CD4-positive, alpha-beta T cell (primary cell): ENCODE measurements at regions not wholly inside any gene's neighbourhood (a gene's known extent, or its start where the extent isn't known, plus 50 kb on each side); places are given as distances from the start of the nearest gene placed in this dataset.

Source experiments
- ATAC-seq: fragments of 200-7000 bp; cut with Tn5 transposase; one replicate; pipeline ENCODE4 v1.10.0; 2022; ENCODE audit warnings: mild to moderate bottlenecking; ENCODE audit not compliant: poor library complexity
- CTCF ChIA-PET: fragments of 350-600 bp; sonication (Branson Sonifier 250); formaldehyde crosslinking; loops from one replicate; lab custom pipeline; 2021; ENCODE audit warnings: antibody characterized with exemption, inconsistent platforms; lab: Charles Lee
- POLR2A ChIA-PET: fragments of 350-600 bp; sonication (Branson Sonifier 250); formaldehyde crosslinking; loops from one replicate; lab custom pipeline; 2021; ENCODE audit warnings: antibody characterized with exemption, inconsistent platforms; lab: Charles Lee
- DNase-seq, 14 experiments: peaks; one replicate each; pipeline ENCODE4 v3.0.0-alpha.2; 2013 to 2020; ENCODE audit warnings: mixed read lengths in 2 of 14
- H3K27ac ChIP-seq, 2 donors: one replicate each; pipeline versions ENCODE4 v1.5.1 to v1.7.0; 2013; ENCODE audit warnings: low read length in 2 of 2, low read depth in 1 of 2, mild to moderate bottlenecking in 1 of 2
- H3K27me3 ChIP-seq, 2 experiments: 1 replicate in 1 of 2; 2 replicates in 1 of 2; pipeline versions ENCODE4 v1.6.1 to v1.7.0; 2013; ENCODE audit warnings: low read length in 2 of 2, control low read depth in 1 of 2, mild to moderate bottlenecking in 1 of 2, moderate library complexity in 1 of 2; ENCODE audit not compliant: insufficient read depth in 2 of 2, control insufficient read depth in 1 of 2
- H3K36me3 ChIP-seq: one replicate; pipeline ENCODE4 v1.6.1; 2013; ENCODE audit warnings: low read length, control low read depth; ENCODE audit not compliant: insufficient read depth
- H3K4me1 ChIP-seq: one replicate; pipeline ENCODE4 v1.6.1; 2013; ENCODE audit warnings: low read length, control low read depth; ENCODE audit not compliant: insufficient read depth
- H3K4me3 ChIP-seq: one replicate; pipeline ENCODE4 v1.5.1; 2013; ENCODE audit warnings: mild to moderate bottlenecking, low read length, moderate library complexity
- H3K9me3 ChIP-seq, 2 experiments: 1 replicate in 1 of 2; 2 replicates in 1 of 2; pipeline versions ENCODE4 v1.6.1 to v1.7.0; 2013; ENCODE audit warnings: low read length in 2 of 2, mild to moderate bottlenecking in 2 of 2, control low read depth in 1 of 2, moderate library complexity in 1 of 2; ENCODE audit not compliant: control insufficient read depth in 1 of 2, insufficient read depth in 1 of 2
- H3K27ac Mint-ChIP-seq: one replicate; pipeline ENCODE4 v1.8.0; 2020; ENCODE audit warnings: mixed read lengths
- H3K27me3 Mint-ChIP-seq: one replicate; pipeline ENCODE4 v1.8.0; 2021; ENCODE audit warnings: mixed read lengths
- H3K36me3 Mint-ChIP-seq: one replicate; pipeline ENCODE4 v1.8.0; 2021; ENCODE audit warnings: low read depth, mixed read lengths
- H3K4me1 Mint-ChIP-seq: one replicate; pipeline ENCODE4 v1.8.0; 2021; ENCODE audit warnings: low read depth, mixed read lengths
- H3K4me3 Mint-ChIP-seq: one replicate; pipeline ENCODE4 v1.8.0; 2020; ENCODE audit warnings: mild to moderate bottlenecking, mixed read lengths
- H3K9me3 Mint-ChIP-seq: one replicate; pipeline ENCODE4 v1.8.0; 2020; ENCODE audit warnings: mixed read lengths
- intact Hi-C, 2 experiments: fragments of 100-400 bp; cut with DNase I in 1 of 2; cut with micrococcal nuclease in 1 of 2; formaldehyde crosslinking; loops; one replicate each; pipeline versions ENCODE4 v1.15.1 to v1.9.0; 2023 to 2025; cut with DNase I, micrococcal nuclease
- TF ChIP-seq, protein P1 (sequence below): fragments of 200-600 bp; IDR thresholded peaks from one replicate; pipeline ENCODE4 v1.8.0; 2022; ENCODE audit warnings: antibody characterized with exemption, mild to moderate bottlenecking

DNA sequence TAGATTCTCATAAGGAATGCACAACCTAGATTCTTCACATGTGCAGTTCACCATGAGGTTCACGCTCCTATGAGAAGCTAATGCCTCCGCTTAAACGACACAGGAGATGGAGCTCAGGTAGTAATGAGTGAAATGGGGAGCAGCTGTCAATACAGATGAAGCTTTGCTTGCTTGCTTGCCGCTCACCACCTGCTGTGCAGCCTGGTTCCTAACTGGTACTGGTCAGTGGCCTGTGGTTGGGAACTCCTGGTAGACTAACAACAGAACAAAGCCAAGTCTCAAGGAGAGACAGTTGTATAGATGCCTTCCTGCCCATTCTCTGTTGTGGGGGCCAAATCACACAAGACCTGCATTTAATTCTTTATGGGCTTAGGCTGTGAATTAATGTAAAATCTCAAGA lies 449.2 kb upstream of the TNP1 start:
- H3K36me3 Mint-ChIP-seq, result no peaks in the 10 kb centered on the region
- Histone ChIP-seq H3K36me3 (no peaks in the 10 kb centered on the region), H3K27me3 (no peaks in the 10 kb centered on the region), H3K4me1 (no peaks in the 10 kb centered on the region), H3K4me3 (no peak overlapping the region), H3K27ac (no peak overlapping the region), H3K9me3 (no peaks in the 10 kb centered on the region)
- H3K27me3 Mint-ChIP-seq, result no peaks in the 10 kb centered on the region
- H3K27ac Mint-ChIP-seq, result no peak overlapping the region
- DNase-seq, result no peak
- no peaks in the 10 kb centered on the region for H3K4me1 Mint-ChIP-seq
- no peak overlapping the region for H3K4me3 Mint-ChIP-seq
- intact Hi-C loops, result no loop called here
- ChIA-PET CTCF (no interaction called here), POLR2A (no interaction called here)
- TF ChIP-seq, protein P1, sequence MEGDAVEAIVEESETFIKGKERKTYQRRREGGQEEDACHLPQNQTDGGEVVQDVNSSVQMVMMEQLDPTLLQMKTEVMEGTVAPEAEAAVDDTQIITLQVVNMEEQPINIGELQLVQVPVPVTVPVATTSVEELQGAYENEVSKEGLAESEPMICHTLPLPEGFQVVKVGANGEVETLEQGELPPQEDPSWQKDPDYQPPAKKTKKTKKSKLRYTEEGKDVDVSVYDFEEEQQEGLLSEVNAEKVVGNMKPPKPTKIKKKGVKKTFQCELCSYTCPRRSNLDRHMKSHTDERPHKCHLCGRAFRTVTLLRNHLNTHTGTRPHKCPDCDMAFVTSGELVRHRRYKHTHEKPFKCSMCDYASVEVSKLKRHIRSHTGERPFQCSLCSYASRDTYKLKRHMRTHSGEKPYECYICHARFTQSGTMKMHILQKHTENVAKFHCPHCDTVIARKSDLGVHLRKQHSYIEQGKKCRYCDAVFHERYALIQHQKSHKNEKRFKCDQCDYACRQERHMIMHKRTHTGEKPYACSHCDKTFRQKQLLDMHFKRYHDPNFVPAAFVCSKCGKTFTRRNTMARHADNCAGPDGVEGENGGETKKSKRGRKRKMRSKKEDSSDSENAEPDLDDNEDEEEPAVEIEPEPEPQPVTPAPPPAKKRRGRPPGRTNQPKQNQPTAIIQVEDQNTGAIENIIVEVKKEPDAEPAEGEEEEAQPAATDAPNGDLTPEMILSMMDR, result no peak
- H3K9me3 Mint-ChIP-seq, result no peaks in the 10 kb centered on the region
- ATAC-seq, result no peak

DNA sequence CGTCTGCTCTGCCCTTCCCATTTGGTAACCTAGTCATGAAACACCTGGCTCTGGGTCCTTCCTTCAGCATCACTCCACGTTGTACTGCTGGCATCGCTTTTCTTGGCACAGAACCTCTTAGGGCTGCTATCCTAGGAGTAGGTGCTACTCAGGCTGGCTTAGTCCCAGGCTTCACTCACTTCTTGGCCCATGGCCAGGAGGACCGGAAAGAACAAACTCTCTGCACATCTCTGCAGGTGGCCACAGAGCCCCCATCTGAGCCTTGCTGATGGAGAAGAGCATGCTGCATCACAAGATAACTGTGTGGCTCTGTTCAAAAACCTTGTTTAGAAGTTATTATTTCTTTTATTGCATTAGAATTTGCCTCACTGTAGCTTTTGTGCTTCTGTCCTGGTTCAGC lies 447.2 kb upstream of the TNP1 start:
- POLR2A ChIA-PET, result no interaction called here
- TF ChIP-seq, protein P1, result no peak
- Histone ChIP-seq H3K4me1 (no peaks in the 10 kb centered on the region), H3K36me3 (no peaks in the 10 kb centered on the region), H3K4me3 (no peak overlapping the region), H3K27ac (no peak overlapping the region), H3K9me3 (no peaks in the 10 kb centered on the region), H3K27me3 (no peaks in the 10 kb centered on the region)
- DNase-seq (no peak), ATAC-seq (no peak)
- Mint-ChIP-seq H3K9me3 (no peaks in the 10 kb centered on the region), H3K36me3 (no peaks in the 10 kb centered on the region), H3K4me1 (no peaks in the 10 kb centered on the region), H3K27ac (no peak overlapping the region), H3K27me3 (no peaks in the 10 kb centered on the region), H3K4me3 (no peak overlapping the region)
- CTCF ChIA-PET, result no interaction called here
- intact Hi-C loops, result no loop called here

DNA sequence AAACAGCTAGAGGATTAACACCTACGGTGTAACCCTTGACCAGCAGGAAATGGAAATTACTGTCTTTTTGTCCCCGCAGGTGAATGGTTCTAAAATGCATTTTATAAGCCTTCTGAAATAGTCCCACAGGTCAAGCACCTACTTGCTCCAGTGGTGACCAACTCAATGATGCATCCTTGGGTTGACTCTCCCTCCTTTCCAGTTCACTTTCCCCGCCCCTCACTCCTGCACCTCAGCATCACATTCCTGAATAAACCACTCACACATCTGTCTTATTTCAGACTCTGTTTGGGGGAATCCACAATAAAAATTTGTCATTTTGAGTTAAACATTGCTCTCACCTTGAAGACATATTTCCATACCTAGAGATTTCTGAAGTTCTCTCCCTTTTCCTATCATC lies 446.0 kb upstream of the TNP1 start:
- H3K27ac Mint-ChIP-seq, result no peak overlapping the region
- H3K4me3 ChIP-seq, result no peak overlapping the region
- ChIA-PET CTCF (no interaction called here), POLR2A (no interaction called here)
- no peaks in the 10 kb centered on the region for H3K4me1 ChIP-seq
- H3K36me3 Mint-ChIP-seq, result no peaks in the 10 kb centered on the region
- H3K9me3 Mint-ChIP-seq, result no peaks in the 10 kb centered on the region
- no peaks in the 10 kb centered on the region for H3K9me3 ChIP-seq
- intact Hi-C loops, result no loop called here
- TF ChIP-seq, protein P1, result no peak
- H3K27me3 Mint-ChIP-seq, result no peaks in the 10 kb centered on the region
- no peaks in the 10 kb centered on the region for H3K36me3 ChIP-seq
- ATAC-seq (no peak), DNase-seq (no peak)
- no peak overlapping the region for H3K27ac ChIP-seq
- H3K27me3 ChIP-seq, result no peaks in the 10 kb centered on the region
- H3K4me3 Mint-ChIP-seq, result no peak overlapping the region
- H3K4me1 Mint-ChIP-seq, result no peaks in the 10 kb centered on the region
